ENCODE measurements at regions not wholly inside any gene's neighbourhood (a gene's known extent, or its start where the extent isn't known, plus 50 kb on each side); places are given as distances from the start of the nearest gene placed in this dataset.

DNA sequence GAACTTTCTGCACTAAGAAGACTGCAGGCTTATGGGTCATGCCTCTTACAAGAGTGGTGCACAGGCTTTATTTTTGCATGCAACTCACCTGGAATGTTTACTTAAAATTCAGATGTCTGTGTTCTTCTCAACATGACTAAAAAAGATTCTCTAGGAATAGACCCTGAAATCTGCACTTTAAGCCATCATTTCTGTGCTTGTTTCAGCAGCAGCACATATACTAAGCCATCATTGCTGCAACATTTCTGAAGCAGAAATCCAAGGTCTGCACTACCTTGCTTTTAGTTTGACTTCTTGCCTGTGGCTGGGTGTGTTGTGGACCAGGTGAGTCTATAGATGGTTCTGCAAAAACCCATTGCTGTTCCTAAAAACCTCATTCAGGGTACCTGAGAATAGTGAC is 156.8 kb downstream of the CEP120 start:
- Histone ChIP-seq H3K4me1 (ENCODE audit: insufficient read depth, low read length, poor library complexity, severe bottlenecking) (no peaks in the 10 kb centered on the region), H2AFZ (ENCODE audit: low read length) (no peak overlapping the region), H3K4me2 (ENCODE audit: low read length) (no peak overlapping the region), H3K79me2 (ENCODE audit: insufficient read depth, low read depth, low read length) (no peaks in the 10 kb centered on the region), H3K4me3 (ENCODE audit: low read depth, low read length, poor library complexity, severe bottlenecking) (no peak overlapping the region), H3K36me3 (ENCODE audit: insufficient read depth, low read length) (no peaks in the 10 kb centered on the region), H3K9me3 (ENCODE audit: low read length) (no peaks in the 10 kb centered on the region), H3K9me2 (ENCODE audit: insufficient read depth, low read length) (no peaks in the 10 kb centered on the region), H3K27ac (ENCODE audit: low read depth, low read length, poor library complexity, severe bottlenecking) (no peak overlapping the region), H4K20me1 (ENCODE audit: insufficient read depth, low read length) (no peaks in the 10 kb centered on the region)
- ChIA-PET POLR2A (no interaction called here), CTCF (ENCODE audit: unreplicated experiment) (no interaction called here)
- no TSS peak for BruUV-seq (replicated peaks)
- no peak for TF ChIP-seq EZH2phosphoT487 (IDR thresholded peaks at IDR 0.05; ENCODE audit: borderline replicate concordance, low read depth, low read length)
- TF ChIP-seq CTCF (conservative IDR thresholded peaks at IDR 0.05; ENCODE audit: low read length), result no peak
- intact Hi-C loops (cut with micrococcal nuclease; ENCODE audit: unreplicated experiment), result no loop called here
- no peak for DNase-seq (ENCODE audit: low spot score)

DNA sequence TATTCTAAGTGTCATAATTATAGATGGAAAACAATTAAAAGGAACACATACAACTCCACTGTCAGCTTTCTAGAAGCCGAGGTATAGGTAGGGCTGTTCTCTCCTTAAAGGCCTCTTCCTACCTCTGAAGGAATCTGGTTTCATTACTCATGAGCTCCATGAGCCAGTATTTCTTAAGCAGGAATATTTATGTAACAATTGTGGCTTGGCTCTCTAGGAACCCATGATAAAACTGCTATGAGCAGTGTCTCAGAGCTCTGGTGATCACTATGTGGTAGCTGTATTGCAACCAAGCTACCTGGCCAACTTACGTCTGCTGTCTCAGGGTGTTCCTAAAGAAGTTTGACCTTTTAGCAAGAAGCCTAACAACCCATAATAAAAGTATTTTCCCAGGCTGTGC is 157.7 kb downstream of the CEP120 start:
- no peaks in the 10 kb centered on the region for H3K9me3 ChIP-seq (ENCODE audit: low read length)
- no peak overlapping the region for H3K4me3 ChIP-seq (ENCODE audit: low read depth, low read length, poor library complexity, severe bottlenecking)
- no peaks in the 10 kb centered on the region for H4K20me1 ChIP-seq (ENCODE audit: insufficient read depth, low read length)
- BruUV-seq (replicated peaks), result no TSS peak
- no peak overlapping the region for H3K4me2 ChIP-seq (ENCODE audit: low read length)
- H3K36me3 ChIP-seq (ENCODE audit: insufficient read depth, low read length), result no peaks in the 10 kb centered on the region
- POLR2A ChIA-PET, result no interaction called here
- H3K9me2 ChIP-seq (ENCODE audit: insufficient read depth, low read length), result no peaks in the 10 kb centered on the region
- DNase-seq (ENCODE audit: low spot score), result no peak
- no peak overlapping the region for H2AFZ ChIP-seq (ENCODE audit: low read length)
- no peak for TF ChIP-seq EZH2phosphoT487 (IDR thresholded peaks at IDR 0.05; ENCODE audit: borderline replicate concordance, low read depth, low read length)
- H3K27ac ChIP-seq (ENCODE audit: low read depth, low read length, poor library complexity, severe bottlenecking), result no peak overlapping the region
- intact Hi-C loops (cut with micrococcal nuclease; ENCODE audit: unreplicated experiment), result no loop called here
- CTCF ChIA-PET (ENCODE audit: unreplicated experiment), result no interaction called here
- no peaks in the 10 kb centered on the region for H3K79me2 ChIP-seq (ENCODE audit: insufficient read depth, low read depth, low read length)
- H3K4me1 ChIP-seq (ENCODE audit: insufficient read depth, low read length, poor library complexity, severe bottlenecking), result no peaks in the 10 kb centered on the region

- BruUV-seq (replicated peaks), result no TSS peak
- H4K20me1 ChIP-seq (ENCODE audit: insufficient read depth, low read length), result no peaks in the 10 kb centered on the region
- H3K9me2 ChIP-seq (ENCODE audit: insufficient read depth, low read length), result no peaks in the 10 kb centered on the region
- no peak overlapping the region for H3K4me3 ChIP-seq (ENCODE audit: low read depth, low read length, poor library complexity, severe bottlenecking)
- no peak overlapping the region for H3K4me2 ChIP-seq (ENCODE audit: low read length)
- TF ChIP-seq CTCF (conservative IDR thresholded peaks at IDR 0.05; ENCODE audit: low read length) (no peak), EZH2phosphoT487 (IDR thresholded peaks at IDR 0.05; ENCODE audit: borderline replicate concordance, low read depth, low read length) (no peak)
- H3K79me2 ChIP-seq (ENCODE audit: insufficient read depth, low read depth, low read length), result no peaks in the 10 kb centered on the region
- H3K27ac ChIP-seq (ENCODE audit: low read depth, low read length, poor library complexity, severe bottlenecking), result no peak overlapping the region
- ChIA-PET POLR2A (interaction anchor here (0.5 kb wide), 1 partner anchor 898 kb away, joined by 4 read pairs; no protein-coding TSS in a partner anchor), CTCF (ENCODE audit: unreplicated experiment) (no interaction called here)
- no peaks in the 10 kb centered on the region for H3K9me3 ChIP-seq (ENCODE audit: low read length)
- no peaks in the 10 kb centered on the region for H3K36me3 ChIP-seq (ENCODE audit: insufficient read depth, low read length)
- H3K4me1 ChIP-seq (ENCODE audit: insufficient read depth, low read length, poor library complexity, severe bottlenecking), result no peaks in the 10 kb centered on the region
- intact Hi-C loops (cut with micrococcal nuclease; ENCODE audit: unreplicated experiment), result no loop called here
- DNase-seq (ENCODE audit: low spot score), result no peak
- H2AFZ ChIP-seq (ENCODE audit: low read length), result no peak overlapping the region
Observed at GRCh38 chr5:123264394-123264793, 158.8 kb downstream of the CEP120 start.
